PC-3 (cell line): ENCODE measurements at regions not wholly inside any gene's neighbourhood (a gene's known extent, or its start where the extent isn't known, plus 50 kb on each side); places are given as distances from the start of the nearest gene placed in this dataset.

Experiments used
- ATAC-seq: fragments of 200-7000 bp; cut with Tn5 transposase; 2 replicates; pipeline ENCODE4 v1.9.1; 2020; ENCODE audit warnings: mild to moderate bottlenecking, moderate library complexity
- BruUV-seq: library from RNA; stranded (reverse); fragments of 400-500 nt; replicated peaks from 2 replicates; lab custom pipeline; 2021; lab: Mats Ljungman, UMichigan
- CTCF ChIA-PET: fragments of 300-600 bp; sonication (Branson Sonifier 250); formaldehyde crosslinking; loops from one replicate; lab custom pipeline; 2022; ENCODE audit warnings: antibody characterized with exemption; lab: Charles Lee
- POLR2A ChIA-PET: fragments of 300-600 bp; sonication (Branson Sonifier 250); formaldehyde crosslinking; loops from one replicate; lab custom pipeline; 2022; ENCODE audit warnings: antibody characterized with exemption; ENCODE audit not compliant: unreplicated experiment; lab: Charles Lee
- DNase-seq: peaks from one replicate; pipeline ENCODE4 v3.0.0-alpha.2; 2015
- H2AFZ ChIP-seq: fragments of 300-600 bp; sonication (generic); 2 replicates; pipeline ENCODE4 v1.6.0; 2016; ENCODE audit warnings: antibody characterized with exemption, low read length
- H3F3A ChIP-seq: fragments of 300-600 bp; sonication (generic); one replicate; pipeline ENCODE4 v1.6.0; 2017; ENCODE audit warnings: antibody characterized with exemption, low read length, control low read depth, mild to moderate bottlenecking; ENCODE audit not compliant: unreplicated experiment
- H3K27ac ChIP-seq: fragments of 300-600 bp; sonication (generic); 2 replicates; pipeline ENCODE4 v1.5.1; 2016; ENCODE audit warnings: mild to moderate bottlenecking, low read length
- H3K27me3 ChIP-seq: fragments of 300-600 bp; sonication (generic); 2 replicates; pipeline ENCODE4 v1.6.1; 2016; ENCODE audit warnings: low read length, mixed read lengths
- H3K36me3 ChIP-seq: fragments of 300-600 bp; sonication (generic); 2 replicates; pipeline ENCODE4 v1.6.1; 2016; ENCODE audit warnings: low read depth, mixed run types, low read length, mixed read lengths
- H3K4me1 ChIP-seq: fragments of 300-600 bp; sonication (generic); 2 replicates; pipeline ENCODE4 v1.5.1; 2016; ENCODE audit warnings: low read length; ENCODE audit not compliant: insufficient read depth
- H3K4me2 ChIP-seq: fragments of 300-600 bp; sonication (generic); 2 replicates; pipeline ENCODE4 v1.6.0; 2016; ENCODE audit warnings: low read length
- H3K4me3 ChIP-seq: fragments of 300-600 bp; sonication (generic); 2 replicates; pipeline ENCODE4 v1.5.1; 2016; ENCODE audit warnings: mild to moderate bottlenecking, low read length, mixed read lengths
- H3K79me2 ChIP-seq: fragments of 300-600 bp; sonication (generic); 2 replicates; pipeline ENCODE4 v1.6.1; 2017; ENCODE audit warnings: low read length, mixed read lengths
- H3K9ac ChIP-seq: fragments of 300-600 bp; sonication (generic); 2 replicates; pipeline ENCODE4 v1.6.0; 2016; ENCODE audit warnings: mild to moderate bottlenecking, low read length
- H3K9me2 ChIP-seq: fragments of 300-600 bp; sonication (generic); replicated peaks from 2 replicates; pipeline ENCODE4 v1.6.1; 2016; ENCODE audit warnings: mixed run types, low read length, mixed read lengths
- H3K9me3 ChIP-seq: fragments of 300-600 bp; sonication (generic); 2 replicates; pipeline ENCODE4 v1.6.1; 2016; ENCODE audit warnings: low read length, mixed read lengths
- H4K20me1 ChIP-seq: fragments of 300-600 bp; sonication (generic); 2 replicates; pipeline ENCODE4 v1.6.1; 2016; ENCODE audit warnings: low read length, mixed read lengths
- CTCF ChIP-seq: fragments of 300-600 bp; sonication (generic); conservative IDR thresholded peaks from 2 replicates; pipeline ENCODE4 v1.5.1; 2017; ENCODE audit warnings: antibody characterized with exemption, low read depth, mild to moderate bottlenecking, low read length
- EZH2 ChIP-seq: fragments of 300-600 bp; sonication (generic); IDR thresholded peaks from one replicate; pipeline ENCODE4 v1.6.1; 2017; ENCODE audit warnings: antibody characterized with exemption, mild to moderate bottlenecking, low read length; ENCODE audit not compliant: unreplicated experiment
- EZH2phosphoT487 ChIP-seq: fragments of 300-600 bp; sonication (generic); IDR thresholded peaks from 2 replicates; pipeline ENCODE4 v1.6.1; 2018; ENCODE audit warnings: mild to moderate bottlenecking, antibody characterized with exemption, low read length, borderline replicate concordance
- intact Hi-C: fragments of 100-400 bp; cut with micrococcal nuclease; formaldehyde crosslinking; loops from 2 replicates; pipeline ENCODE4 v1.9.0; 2023

GRCh38 chr5:110221036-110221435, 505.4 kb downstream of the TMEM232 start:
- no TSS peak for BruUV-seq
- no peaks in the 10 kb centered on the region for H3F3A ChIP-seq
- no peaks in the 10 kb centered on the region for H3K9me2 ChIP-seq
- intact Hi-C loops, result no loop called here
- no peak overlapping the region for H2AFZ ChIP-seq
- 0 out of 2 replicates have a peak, but pooled peaks cover 3% of the 10 kb centered on the region for H3K9me3 ChIP-seq
- ChIA-PET POLR2A (no interaction called here), CTCF (no interaction called here)
- DNase-seq (no peak), ATAC-seq (no peak)
- no peak overlapping the region for H3K4me3 ChIP-seq
- TF ChIP-seq CTCF (no peak), EZH2phosphoT487 (no peak), EZH2 (no peak)
- no peak overlapping the region for H3K9ac ChIP-seq
- no peaks in the 10 kb centered on the region for H3K27me3 ChIP-seq
- no peaks in the 10 kb centered on the region for H3K36me3 ChIP-seq
- H3K4me2 ChIP-seq, result no peak overlapping the region
- no peaks in the 10 kb centered on the region for H4K20me1 ChIP-seq
- H3K27ac ChIP-seq, result no peak overlapping the region
- H3K79me2 ChIP-seq, result no peaks in the 10 kb centered on the region
- H3K4me1 ChIP-seq, result no peaks in the 10 kb centered on the region

GRCh38 chr5:110224050-110224449, 502.4 kb downstream of the TMEM232 start:
- POLR2A ChIA-PET, result no interaction called here
- Histone ChIP-seq H3K79me2 (no peaks in the 10 kb centered on the region), H2AFZ (no peak overlapping the region), H3K27ac (no peak overlapping the region), H3K9ac (no peak overlapping the region), H3K9me2 (no peaks in the 10 kb centered on the region), H3K27me3 (no peaks in the 10 kb centered on the region), H3K4me1 (no peaks in the 10 kb centered on the region), H3K4me2 (no peak overlapping the region), H3K9me3 (0 out of 2 replicates have a peak, but pooled peaks cover 3% of the 10 kb centered on the region), H3K4me3 (no peak overlapping the region), H4K20me1 (no peaks in the 10 kb centered on the region), H3F3A (no peaks in the 10 kb centered on the region), H3K36me3 (no peaks in the 10 kb centered on the region)
- intact Hi-C loops, result no loop called here
- CTCF ChIA-PET, result no interaction called here
- DNase-seq, result no peak
- ATAC-seq, result no peak
- TF ChIP-seq CTCF (no peak), EZH2 (no peak), EZH2phosphoT487 (no peak)
- BruUV-seq, result no TSS peak

- no peak for TF ChIP-seq EZH2phosphoT487
- TF ChIP-seq EZH2, result no peak
- no peak for TF ChIP-seq CTCF
- Histone ChIP-seq H3K4me3 (no peak overlapping the region), H3K9me2 (no peaks in the 10 kb centered on the region), H3K9me3 (0 out of 2 replicates have a peak, but pooled peaks cover 3% of the 10 kb centered on the region), H3K79me2 (no peaks in the 10 kb centered on the region), H4K20me1 (no peaks in the 10 kb centered on the region), H3K4me1 (no peaks in the 10 kb centered on the region), H3K4me2 (no peak overlapping the region), H3K27ac (no peak overlapping the region), H2AFZ (no peak overlapping the region), H3F3A (no peaks in the 10 kb centered on the region), H3K36me3 (no peaks in the 10 kb centered on the region), H3K9ac (no peak overlapping the region), H3K27me3 (no peaks in the 10 kb centered on the region)
- ATAC-seq (no peak), DNase-seq (no peak)
- ChIA-PET POLR2A (no interaction called here), CTCF (no interaction called here)
- no TSS peak for BruUV-seq
- intact Hi-C loops, result no loop called here
These were observed 500.5 kb downstream of the TMEM232 start for GRCh38 chr5:110225949-110226348.
